H1 (cell line): ENCODE measurements at regions not wholly inside any gene's neighbourhood (a gene's known extent, or its start where the extent isn't known, plus 50 kb on each side); places are given as distances from the start of the nearest gene placed in this dataset.

Experiments used
- CEBPB ChIP-seq: IDR thresholded peaks from 2 replicates; pipeline ENCODE4 v1.6.1; 2012; ENCODE audit warnings: low read depth, low read length
- CHD7 ChIP-seq: fragments of 300-600 bp; sonication (generic); IDR thresholded peaks from 2 replicates; pipeline ENCODE4 v1.7.1; 2012; ENCODE audit warnings: low read length, moderate library complexity, mild to moderate bottlenecking, inconsistent platforms; ENCODE audit not compliant: insufficient replicate concordance
- EZH2 ChIP-seq: fragments of 200-600 bp; sonication (generic); IDR thresholded peaks from 2 replicates; pipeline ENCODE4 v1.7.1; 2012; ENCODE audit warnings: low read depth, mild to moderate bottlenecking, moderate library complexity, low read length, inconsistent platforms; ENCODE audit not compliant: severe bottlenecking
- HDAC2 ChIP-seq, 2 experiments: fragments of 300-600 bp in 1 of 2; sonication (generic) in 1 of 2; IDR thresholded peaks; 2 replicates each; pipeline ENCODE4 v1.6.1; 2011 to 2012; ENCODE audit warnings: low read depth in 2 of 2, low read length in 2 of 2, mild to moderate bottlenecking in 2 of 2, moderate library complexity in 2 of 2, borderline replicate concordance in 1 of 2, inconsistent platforms in 1 of 2
- KDM5A ChIP-seq: fragments of 200-600 bp; IDR thresholded peaks from 2 replicates; pipeline ENCODE4 v1.7.1; 2012; ENCODE audit warnings: mild to moderate bottlenecking, low read length, inconsistent platforms, mixed read lengths
- POLR2A ChIP-seq, 2 experiments: IDR thresholded peaks; 1 replicate in 1 of 2; 2 replicates in 1 of 2; pipeline ENCODE4 v1.6.1; 2011; ENCODE audit warnings: low read depth in 2 of 2, low read length in 2 of 2, mild to moderate bottlenecking in 2 of 2; ENCODE audit errors: control extremely low read depth in 1 of 2
- POU5F1 ChIP-seq: IDR thresholded peaks from 2 replicates; pipeline ENCODE4 v1.6.1; 2011; ENCODE audit warnings: low read depth, mild to moderate bottlenecking, low read length, moderate library complexity
- SIN3A ChIP-seq, 2 experiments: IDR thresholded peaks in 1 of 2; conservative IDR thresholded peaks in 1 of 2; 2 replicates each; pipeline ENCODE4 v1.6.1; 2011 to 2012; ENCODE audit warnings: low read length in 2 of 2, improper control_type of control experiment in 1 of 2, low read depth in 1 of 2, mild to moderate bottlenecking in 1 of 2
- SP1 ChIP-seq: IDR thresholded peaks from 2 replicates; pipeline ENCODE4 v1.6.1; 2011; ENCODE audit warnings: low read depth, low read length
- SRF ChIP-seq: IDR thresholded peaks from 2 replicates; pipeline ENCODE4 v1.6.1; 2011; ENCODE audit warnings: mild to moderate bottlenecking, low read depth, low read length, moderate library complexity
- SUZ12 ChIP-seq: fragments of 200-600 bp; sonication (generic); IDR thresholded peaks from 2 replicates; pipeline ENCODE4 v1.6.1; 2012; ENCODE audit warnings: mild to moderate bottlenecking, inconsistent platforms, low read length, moderate library complexity, mixed read lengths
- ZNF274 ChIP-seq: IDR thresholded peaks from 2 replicates; pipeline ENCODE4 v1.7.0; 2012; ENCODE audit warnings: low read length, borderline replicate concordance; ENCODE audit errors: extremely low read depth

- TF ChIP-seq CHD7 (no peak), ZNF274 (no peak), EZH2 (no peak), KDM5A (no peak), SIN3A (conservative IDR thresholded peaks at IDR 0.05 in 1 of 2, IDR thresholded peaks at IDR 0.05 in 1 of 2; ENCODE audit: low read depth in 1 of 2, low read length in 2 of 2) (no peak), CEBPB (no peak), HDAC2 (IDR thresholded peaks at IDR 0.05; ENCODE audit: borderline replicate concordance in 1 of 2, low read depth in 2 of 2, low read length in 2 of 2) (no peak), POU5F1 (no peak), SRF (no peak), POLR2A (IDR thresholded peaks at IDR 0.05; ENCODE audit: control extremely low read depth in 1 of 2, low read depth in 2 of 2, low read length in 2 of 2) (no peak), SUZ12 (no peak), SP1 (no peak)
- TF ChIP-seq, all 59 proteins: peak for 0
Measured at GRCh38 chr6:43995137-43995536, 132.1 kb downstream of the MRPL14 start (continued).
